Hematopoietic multipotent progenitor cell treated with erythropoietin and hydrocortisone succinate and interleukin-3 and kit ligand, for 15 days (in vitro differentiated cells): ENCODE measurements at regions not wholly inside any gene's neighbourhood (a gene's known extent, or its start where the extent isn't known, plus 50 kb on each side); places are given as distances from the start of the nearest gene placed in this dataset.
"Not testable (repeated sequence)": the region's sequence is repeated elsewhere in the genome, so short reads cannot be mapped to it uniquely, and the experiment has no call there.

Experiments used
- DNase-seq: peaks from one replicate; pipeline ENCODE4 v3.0.0-alpha.2; 2015; ENCODE audit warnings: low spot score

DNA sequence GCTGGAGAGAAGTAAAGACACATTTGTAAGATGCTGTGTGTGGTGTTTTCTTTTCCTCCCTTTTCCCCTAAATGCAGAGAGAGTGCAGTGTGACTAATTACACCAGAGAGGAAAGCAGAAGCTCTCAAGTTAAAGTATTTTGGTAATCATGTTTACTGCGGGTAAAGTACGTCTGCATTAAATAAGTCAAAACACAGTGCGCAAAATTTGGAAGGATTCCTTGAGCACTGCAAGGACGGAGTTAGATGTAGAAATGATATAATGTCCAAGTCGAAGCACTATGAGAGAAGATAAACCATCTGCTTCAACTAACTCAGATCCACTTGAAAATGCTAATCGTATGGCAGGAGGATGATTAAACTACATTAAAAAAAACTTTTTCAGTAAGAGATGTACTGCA lies 766.5 kb downstream of the RNF144A start:
- no peak for DNase-seq

DNA sequence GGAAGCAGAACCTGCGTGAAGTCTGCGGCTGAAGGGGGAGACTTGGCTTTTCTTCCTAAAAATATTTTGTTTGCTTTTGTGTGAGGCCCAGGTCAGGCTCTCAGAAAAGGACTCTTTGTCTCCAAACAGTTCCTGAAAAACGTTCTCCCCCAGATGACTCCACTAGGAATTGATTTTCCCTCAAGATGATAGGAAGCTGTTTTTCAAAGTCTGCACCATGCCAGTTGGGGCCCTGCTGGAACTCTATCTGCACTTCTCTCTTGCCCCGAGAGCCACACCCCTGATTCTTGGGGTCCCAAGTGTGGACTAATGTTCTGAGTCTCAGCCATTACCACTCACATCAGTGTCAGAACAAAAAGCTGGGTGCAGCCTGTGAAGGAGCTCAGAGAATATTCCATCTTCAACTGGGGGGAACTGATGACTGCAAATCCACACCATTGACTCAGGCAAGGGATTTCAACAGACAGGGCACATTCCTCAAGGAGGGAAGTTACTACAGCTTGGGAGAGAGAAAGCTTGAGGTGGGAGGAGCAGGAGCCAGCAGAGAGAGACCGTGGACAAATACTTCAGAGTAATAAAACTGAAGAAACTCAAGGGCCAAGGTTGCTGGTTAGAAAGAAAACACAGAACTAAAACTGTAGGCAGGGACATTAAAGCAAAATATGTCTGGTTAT lies 768.3 kb downstream of the RNF144A start:
- DNase-seq = no peak

DNA sequence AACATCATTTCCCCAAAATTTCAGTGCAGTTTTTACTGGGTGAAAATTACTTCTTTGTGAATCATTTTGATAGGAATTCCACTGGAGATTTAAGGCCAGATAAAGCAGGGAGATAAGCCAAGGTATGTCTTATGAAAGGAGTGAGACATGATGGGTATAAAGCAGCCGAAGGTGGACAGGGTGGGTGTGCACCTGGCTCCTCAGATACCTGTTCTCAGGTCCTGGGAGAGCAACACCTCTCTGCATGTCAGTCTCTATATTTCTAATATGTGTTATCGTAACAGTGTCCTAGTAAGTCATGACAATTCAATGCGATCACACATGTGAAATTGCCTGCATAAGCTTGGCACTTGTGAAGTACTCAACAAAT lies 768.8 kb downstream of the RNF144A start:
- DNase-seq = no peak

DNA sequence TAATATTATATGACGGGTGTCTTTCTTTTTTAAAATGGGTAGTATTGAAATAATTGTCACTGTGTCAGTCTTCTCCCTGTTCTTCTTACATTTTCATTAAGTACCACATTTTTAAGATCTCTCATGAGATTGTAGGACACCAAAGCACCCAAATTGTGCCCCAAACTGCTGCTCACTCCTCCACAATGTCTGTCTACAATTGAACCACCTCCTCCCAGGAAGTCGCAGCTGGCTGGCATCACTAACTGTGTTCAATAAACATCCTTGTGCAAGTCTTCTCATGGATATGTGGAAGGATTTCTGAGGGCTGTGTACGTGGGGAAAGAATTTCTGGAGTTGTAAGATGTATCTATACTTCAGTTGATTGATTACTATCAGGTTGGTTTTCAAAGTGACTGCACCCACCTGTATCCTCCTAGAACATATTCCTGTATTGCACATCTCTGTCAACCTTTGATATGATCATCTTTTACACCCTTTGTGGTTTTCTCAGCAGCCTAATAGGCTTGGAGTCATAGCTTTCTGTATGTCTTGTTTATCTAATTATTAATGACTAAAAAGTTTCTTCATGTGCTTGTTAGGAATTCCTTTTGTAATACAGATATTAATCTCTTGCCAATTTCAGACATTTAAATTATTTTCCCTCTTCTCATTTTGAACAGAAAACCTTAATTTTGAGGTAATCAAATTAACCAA lies 774.9 kb downstream of the RNF144A start:
- DNase-seq = no peak

DNA sequence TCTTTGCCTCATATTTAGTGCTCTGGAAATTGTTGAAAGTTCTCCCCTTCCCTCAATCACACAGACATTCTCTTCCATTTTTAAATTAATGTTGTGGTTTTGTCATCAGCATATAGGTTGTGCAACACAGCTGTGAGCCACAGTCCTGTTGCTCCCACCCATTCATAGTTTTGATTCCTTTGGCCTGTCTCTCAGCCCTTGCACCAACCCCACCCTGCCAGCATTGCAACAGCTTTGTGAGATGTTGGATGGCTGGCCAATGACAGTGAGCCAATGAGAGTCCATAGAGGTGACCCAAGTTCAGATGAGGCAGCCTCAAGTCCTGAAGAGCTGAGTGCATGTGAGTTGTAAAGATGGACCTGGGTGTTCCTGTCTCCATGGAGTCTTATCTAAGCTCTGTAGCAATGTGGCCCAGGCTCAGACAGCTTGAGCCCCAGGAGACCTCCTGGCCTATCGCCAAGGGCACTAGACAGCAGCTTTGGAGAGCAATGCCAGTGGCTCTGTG lies 775.5 kb downstream of the RNF144A start:
- no peak for DNase-seq

DNA sequence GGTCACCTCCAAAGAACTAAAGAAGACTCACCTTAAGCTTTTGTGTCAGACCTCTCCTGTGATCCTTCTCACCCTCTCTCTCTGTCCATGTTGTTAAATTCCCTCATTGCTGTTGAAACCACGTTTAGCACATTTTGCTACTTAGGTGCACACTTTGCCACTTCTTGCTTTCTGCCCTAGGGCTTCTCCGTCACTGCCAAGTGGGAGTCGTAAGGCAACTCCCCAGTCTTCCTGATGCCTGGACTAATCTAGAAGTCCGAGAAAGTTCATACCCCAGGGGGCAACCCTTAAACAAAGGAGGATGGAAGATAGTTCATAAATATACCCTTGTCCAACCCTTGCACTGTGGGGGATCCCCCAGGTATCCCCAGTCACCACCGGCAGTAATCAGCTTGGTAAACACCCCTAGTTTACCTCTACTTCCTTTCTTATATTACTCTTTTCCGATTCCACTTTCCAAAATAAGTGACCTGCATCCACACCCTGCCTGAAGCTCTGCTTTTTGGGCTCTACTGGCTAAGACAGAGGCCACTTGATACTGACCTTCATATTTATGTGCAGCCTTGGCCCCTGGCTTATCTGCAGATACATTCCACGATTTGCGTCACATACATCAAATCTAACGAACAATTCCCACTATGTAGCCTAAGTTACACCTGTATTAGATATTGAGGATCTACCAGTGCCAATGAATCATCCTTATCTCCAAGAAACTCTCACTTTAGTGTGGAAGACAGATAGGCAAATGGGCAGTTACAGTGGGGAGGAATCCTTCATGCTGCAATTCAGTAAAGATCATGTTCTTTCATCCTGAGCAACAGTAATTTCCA lies 776.2 kb downstream of the RNF144A start:
- no peak for DNase-seq

DNA sequence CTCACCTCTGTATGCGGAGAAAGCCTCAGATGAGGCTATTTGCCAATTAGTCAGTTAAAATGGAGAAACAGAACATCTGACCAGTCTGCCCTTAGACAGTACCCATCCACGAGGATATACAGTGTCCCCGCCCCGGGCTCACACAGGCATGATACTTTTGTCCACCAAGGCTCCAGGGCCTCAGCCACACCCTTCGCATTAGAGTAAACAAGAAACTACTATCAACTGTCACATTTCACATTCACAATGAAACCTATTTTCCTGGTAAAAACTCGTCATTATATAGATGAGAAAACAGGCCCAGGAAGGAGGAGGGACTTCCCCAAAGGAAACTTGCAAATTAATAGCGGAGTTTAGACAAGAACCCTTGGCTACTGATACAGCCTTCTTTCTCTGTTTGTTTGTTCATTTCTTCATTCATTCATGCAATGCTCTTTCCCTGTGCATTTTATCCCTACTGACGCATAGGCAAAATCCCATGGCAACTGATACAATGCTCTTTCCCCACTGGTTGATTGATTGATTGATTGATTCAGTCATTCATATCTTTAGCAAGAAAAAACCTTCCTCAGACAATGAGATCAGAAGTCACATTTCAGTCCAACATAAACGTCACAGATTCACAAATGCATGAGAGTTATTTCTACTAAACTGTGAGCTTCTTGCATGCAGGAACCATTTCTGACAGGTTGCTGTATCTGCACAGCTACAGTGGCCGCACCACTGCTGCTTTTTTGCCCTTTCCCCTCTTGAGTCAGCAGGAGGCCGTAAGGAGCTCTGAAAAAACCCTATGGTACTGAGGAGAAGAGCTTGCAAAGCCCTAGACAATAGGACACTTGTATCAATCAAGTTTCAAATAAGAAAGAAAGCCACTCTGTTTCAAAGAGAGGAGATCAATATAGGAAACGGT lies 777.1 kb downstream of the RNF144A start:
- DNase-seq = no peak

DNA sequence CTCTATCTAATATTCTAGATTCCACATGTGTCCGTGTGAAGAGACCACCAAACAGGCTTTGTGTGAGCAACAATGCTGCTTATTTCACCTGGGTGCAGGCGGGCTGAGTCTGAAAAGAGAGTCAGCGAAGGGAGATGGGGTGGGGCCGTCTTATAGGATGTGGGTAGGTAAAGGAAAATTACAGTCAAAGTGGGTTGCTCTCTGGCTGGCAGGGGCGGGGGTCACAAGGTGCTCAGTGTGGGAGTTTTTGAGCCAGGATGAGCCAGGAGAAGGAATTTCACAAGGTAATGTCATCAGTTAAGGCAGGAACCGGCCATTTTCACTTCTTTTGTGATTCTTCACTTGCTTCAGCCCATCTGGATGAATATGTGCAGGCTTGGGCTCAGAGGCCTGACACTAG lies 779.3 kb downstream of the RNF144A start:
- DNase-seq = not testable (repeated sequence)

DNA sequence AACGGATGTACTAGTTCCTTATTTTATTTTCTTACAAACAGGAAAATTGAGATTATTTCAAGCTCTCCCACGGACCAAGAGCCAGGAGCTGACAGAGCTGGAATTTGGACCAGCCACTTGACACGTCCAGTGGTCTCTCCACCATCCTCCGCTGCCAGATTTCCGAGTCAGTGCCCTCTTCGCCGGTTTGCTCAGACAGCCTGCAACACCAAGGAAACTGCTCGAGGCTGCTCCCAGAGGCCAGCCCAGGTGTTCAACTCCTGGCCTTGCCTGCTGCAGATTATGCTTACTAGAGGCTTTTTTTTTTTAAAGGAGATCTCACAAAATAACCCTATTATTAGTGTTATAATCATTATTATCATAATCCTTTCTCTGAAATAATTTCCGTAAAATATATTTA lies 779.8 kb downstream of the RNF144A start:
- DNase-seq = no peak

DNA sequence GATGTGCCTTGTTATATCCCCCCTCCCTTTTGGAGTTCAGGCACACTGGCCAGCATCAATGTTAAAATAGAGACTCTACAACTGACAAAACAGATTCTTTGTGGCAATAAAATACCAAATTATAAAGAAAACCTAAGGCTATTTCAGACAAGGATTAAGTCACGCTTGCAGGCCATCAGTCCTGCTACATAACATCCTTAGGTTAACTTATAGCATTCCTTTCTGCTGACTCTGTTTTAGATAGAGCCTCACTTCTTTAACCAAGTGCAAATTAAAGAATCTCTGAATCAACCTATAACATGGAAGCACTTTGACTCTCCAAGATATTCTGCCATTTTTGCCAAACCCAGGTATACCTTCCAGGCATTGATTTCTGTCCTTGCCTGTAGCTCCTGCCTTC lies 784.6 kb downstream of the RNF144A start:
- no peak for DNase-seq

DNA sequence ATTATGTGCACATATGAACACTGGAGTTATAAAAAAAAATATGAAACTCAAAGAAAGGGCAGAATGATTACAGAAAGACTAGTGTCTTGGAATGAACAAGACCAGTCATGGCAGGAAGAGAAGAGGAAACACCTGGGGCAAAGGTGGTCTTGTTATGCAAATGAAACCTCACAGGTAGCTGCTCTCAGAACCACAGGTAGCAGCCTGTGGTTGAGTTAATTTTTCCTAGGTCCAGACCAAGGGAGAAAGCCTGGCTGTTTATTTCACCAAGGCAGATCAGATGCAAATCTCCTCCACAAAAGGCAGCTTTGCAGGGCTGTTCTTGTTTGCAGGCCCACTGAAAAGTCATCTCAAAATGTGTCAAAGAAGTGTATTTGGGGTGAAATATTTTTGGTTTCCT lies 785.8 kb downstream of the RNF144A start:
- DNase-seq = no peak

DNA sequence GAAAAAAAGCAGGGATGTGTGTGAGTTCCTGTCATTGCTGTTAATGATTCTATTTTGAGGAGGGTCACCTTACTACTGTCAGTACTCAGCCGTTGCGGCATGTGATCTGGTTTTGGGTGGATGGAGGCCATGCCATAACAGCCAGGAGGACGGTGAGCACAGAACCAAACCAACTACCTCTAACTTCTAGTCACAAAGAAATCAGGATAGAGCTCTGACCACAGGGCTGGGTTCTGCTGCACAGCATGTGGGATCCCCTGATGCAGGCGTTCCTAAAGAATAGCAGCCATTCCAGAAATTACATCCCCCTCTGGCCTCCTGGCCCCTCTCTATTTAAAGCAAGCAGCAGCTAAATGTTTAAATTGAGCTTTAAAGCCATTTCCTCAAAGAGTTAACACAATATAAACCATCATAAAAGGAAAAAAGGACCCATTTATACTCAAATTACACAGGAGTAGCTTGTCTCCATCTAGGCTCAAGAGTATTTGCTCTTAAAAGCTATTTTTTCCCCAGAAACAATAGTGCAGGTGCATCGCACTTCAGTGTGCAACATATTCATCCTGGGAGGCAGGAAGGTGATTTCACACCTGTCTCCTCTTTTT lies 786.4 kb downstream of the RNF144A start:
- DNase-seq = no peak

DNA sequence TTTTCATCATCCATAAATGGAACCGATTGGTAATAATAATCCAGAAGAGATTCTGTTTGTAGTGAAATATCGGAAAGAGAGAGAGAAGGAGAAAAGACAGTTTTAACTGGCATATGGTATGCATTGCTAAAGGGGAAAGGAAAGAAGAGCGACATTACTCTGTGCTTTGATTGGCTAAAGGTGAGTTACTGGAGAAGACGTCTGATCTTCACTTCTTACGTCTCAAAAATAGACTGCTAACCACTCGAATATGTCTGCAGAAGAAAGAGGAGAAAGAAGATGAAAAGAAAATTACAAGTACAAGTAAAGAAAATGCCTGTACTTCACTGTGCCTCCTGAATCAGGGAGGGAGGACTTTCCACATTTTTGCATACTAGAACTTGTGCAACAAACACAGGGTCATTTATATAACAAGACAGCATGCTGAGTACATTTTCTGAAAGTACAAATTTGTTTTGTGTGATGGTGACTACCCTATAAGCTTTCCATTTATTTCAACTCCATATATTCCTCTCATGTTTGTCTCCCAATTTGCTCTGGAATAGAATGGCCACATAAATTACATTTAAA lies 787.2 kb downstream of the RNF144A start:
- no peak for DNase-seq

DNA sequence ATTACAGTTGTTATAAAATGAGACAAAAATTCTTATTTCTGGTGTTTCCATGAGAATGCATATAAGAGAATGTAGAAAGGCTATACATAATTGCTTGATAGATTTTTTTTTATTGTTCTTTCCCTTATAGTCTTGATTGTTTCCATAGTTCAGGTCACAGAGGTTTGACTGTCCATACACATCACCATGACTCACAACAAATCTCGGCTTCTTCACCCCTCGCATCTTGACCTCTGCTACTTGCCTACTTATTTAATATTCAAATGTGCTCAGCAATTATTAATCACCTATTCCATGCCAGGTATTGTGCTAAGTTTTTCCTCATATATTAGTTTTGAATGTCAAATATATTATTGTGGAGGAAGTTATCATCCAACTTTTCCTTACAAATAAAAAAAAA lies 789.6 kb downstream of the RNF144A start:
- no peak for DNase-seq

DNA sequence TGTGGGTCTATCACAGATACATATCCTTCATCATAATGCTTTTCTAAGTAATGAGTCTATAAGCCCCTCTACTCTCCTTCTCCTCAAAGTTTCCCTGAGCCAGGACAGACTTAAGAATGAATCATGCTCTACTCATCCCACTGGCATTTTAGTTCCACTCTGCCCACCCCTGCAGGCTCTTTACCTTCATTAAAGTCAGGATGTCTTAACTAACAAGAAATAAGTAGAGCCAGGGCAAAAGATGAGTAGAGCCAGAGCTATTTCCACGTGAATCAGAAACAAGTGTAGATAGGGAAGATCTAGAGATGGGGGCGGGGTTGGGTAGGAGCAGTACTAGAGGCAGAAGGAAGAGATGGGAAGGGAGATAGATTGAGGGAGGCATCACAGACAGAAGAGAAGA lies 790.5 kb downstream of the RNF144A start:
- DNase-seq = no peak

DNA sequence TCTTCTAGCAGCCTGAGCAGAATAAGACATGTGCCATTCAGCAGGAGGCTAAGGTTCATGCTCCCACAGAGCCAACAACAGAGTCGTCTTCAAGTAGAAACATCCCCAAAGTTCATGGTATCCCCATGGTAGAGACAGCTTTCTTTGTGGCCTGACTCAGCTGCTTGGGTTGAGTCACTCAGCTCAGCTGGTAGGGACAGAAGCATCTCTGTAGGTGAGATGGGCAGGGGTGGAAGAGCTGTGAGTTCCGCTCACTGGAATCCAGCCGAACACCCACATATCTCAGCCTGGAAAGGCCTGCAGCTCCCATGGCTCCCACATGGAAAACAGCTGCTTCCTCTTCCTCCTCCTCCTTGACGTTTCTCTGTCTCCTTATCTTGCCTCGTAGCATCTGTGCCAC lies 792.7 kb downstream of the RNF144A start:
- no peak for DNase-seq

DNA sequence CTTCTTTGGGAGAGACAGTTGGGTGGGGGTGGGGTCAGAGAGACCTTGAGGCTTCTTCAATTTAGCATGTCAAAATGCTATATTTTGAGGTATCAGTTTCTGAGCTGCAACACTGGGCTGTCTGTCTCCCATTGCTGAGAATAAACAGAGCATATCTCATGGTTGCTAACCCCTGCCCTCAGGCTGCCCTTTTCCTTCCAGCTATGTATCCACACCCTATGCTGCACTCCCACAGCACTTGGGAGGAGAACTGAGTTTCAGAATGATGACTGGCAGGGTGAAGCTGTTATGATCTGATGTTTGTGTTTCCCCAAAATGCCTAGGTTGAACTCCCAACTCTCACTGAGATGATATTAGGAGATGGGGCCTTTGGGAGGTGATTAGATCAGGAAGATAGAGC lies 794.0 kb downstream of the RNF144A start:
- no peak for DNase-seq

DNA sequence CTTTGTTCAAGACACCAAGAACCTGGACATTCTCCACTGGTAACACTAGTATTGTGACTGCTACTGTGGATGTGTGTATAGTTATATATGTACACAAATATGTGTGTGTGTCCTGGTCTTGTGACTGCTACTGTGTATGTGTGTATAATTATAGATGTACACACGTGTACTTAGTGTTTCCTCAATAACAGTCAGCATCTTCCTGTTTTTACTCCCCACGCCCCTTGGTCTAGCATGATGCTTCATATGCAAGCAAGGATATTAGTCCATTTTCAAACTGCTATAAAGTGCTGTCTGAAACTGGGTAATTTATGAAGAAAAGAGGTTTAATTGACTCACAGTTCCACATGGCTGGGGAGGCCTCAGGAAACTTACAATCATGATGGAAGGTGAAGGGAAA lies 802.7 kb downstream of the RNF144A start:
- no peak for DNase-seq

DNA sequence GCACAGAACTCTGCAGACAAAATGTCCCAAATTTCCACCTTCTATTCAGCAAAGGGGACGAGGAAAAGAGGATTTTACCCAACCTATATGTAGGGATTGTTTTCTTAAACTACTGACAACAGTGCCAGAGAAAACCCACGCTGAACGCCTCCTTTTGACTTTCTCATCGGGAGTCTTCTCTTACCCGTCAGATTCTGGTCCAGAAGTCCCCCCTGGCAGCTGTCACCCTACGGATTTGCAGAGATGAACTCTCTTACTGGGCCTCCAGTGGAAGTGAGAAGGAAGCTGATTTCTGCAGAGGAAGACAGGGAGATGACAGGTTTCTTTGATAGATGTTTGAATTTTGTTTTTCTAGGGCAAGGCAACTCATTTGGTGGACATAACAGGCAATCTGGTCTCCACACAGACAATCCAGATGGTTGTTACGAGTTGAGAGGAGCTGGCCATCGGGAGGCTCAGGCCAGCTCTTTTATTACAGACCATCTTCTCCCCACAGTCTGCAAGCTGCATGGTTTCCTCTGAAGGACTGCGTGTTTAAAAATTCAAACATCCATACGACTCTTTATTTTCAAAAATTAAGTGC lies 804.3 kb downstream of the RNF144A start:
- no peak for DNase-seq

DNA sequence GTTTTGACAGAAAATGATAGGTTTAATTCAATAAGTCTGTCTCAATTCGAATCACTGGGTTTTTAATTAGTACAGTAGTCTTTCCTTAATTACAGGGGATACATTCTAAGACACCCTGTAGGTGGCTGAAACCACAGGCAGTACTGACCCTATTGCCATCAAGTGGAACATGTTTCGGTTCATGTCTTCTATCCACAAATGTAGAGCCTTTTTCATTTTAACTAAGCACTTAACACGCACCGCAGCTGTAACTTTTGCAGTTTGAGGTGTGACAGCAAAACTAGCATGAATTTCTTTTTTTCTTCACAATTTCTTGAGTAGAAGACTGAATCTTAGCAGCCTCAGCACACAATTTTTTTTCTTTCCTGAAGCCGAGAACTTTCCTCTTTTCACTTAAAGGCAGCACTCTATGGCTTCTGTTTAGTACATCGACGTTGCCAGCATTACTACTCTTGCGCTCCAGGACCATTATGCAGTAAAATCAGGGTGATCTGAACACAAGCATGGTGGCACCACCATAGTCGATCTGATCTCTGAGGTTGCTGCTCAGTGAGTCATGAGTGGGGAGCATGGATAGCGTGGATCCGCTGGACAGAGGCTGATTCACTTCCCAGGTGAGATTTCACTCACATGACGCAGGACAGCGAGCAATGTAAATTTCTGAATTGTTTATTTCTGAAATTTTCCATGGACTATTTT lies 805.1 kb downstream of the RNF144A start:
- DNase-seq = no peak
